Body of pancreas (tissue), 4 donors: ENCODE measurements at regions not wholly inside any gene's neighbourhood (a gene's known extent, or its start where the extent isn't known, plus 50 kb on each side); places are given as distances from the start of the nearest gene placed in this dataset.

Experiments used
- CTCF ChIP-seq, 7 experiments: fragments of 450-650 bp in 4 of 7; fragments of 200-600 bp in 3 of 7; sonication (generic) in 3 of 7; IDR thresholded peaks; one replicate each; pipeline ENCODE4 v1.5.1; 2016 to 2019; ENCODE audit warnings: antibody characterized with exemption in 7 of 7
- POLR2A ChIP-seq, 3 donors: fragments of 450-650 bp; IDR thresholded peaks; one replicate each; pipeline ENCODE4 v1.6.1; 2016; ENCODE audit warnings: antibody characterized with exemption in 3 of 3, mild to moderate bottlenecking in 2 of 3

GRCh38 chr9:103730866-103731265 is 363.2 kb upstream of the SMC2 start:
- TF ChIP-seq CTCF (IDR thresholded peaks at IDR 0.05) (no peak), POLR2A (IDR thresholded peaks at IDR 0.05) (no peak)
